GM21717 (cell line): ENCODE measurements at regions not wholly inside any gene's neighbourhood (a gene's known extent, or its start where the extent isn't known, plus 50 kb on each side); places are given as distances from the start of the nearest gene placed in this dataset.
A peak's percentile ranks its signal among the peaks of the same experiment; 100 is the strongest.

Source experiments
- ATAC-seq: cut with Tn5 transposase; IDR thresholded peaks from one replicate; pipeline ENCODE4 v1.9.1; 2021; ENCODE audit warnings: mild to moderate bottlenecking, moderate library complexity; ENCODE audit not compliant: unreplicated experiment

GRCh38 chr7:20026762-20027161 is 190.4 kb downstream of the MACC1 start:
- ATAC-seq = no peak

GRCh38 chr7:20021831-20022230 is 195.4 kb downstream of the MACC1 start:
- ATAC-seq = peak; percentile 68

- no peak for ATAC-seq
Measured at GRCh38 chr7:20021066-20021465, 196.1 kb downstream of the MACC1 start.

- peak; percentile 86 for ATAC-seq
Measured at GRCh38 chr7:20019757-20020432, 197.3 kb downstream of the MACC1 start.

GRCh38 chr7:20016669-20017068 is 200.5 kb downstream of the MACC1 start:
- ATAC-seq = no peak

- no peak for ATAC-seq
Measured at GRCh38 chr7:20013536-20013935, 203.6 kb downstream of the MACC1 start.

- ATAC-seq = no peak
Measured at GRCh38 chr7:20012100-20012499, 205.1 kb downstream of the MACC1 start.

GRCh38 chr7:20010877-20011276 is 206.3 kb downstream of the MACC1 start:
- no peak for ATAC-seq

- ATAC-seq = no peak
Measured at GRCh38 chr7:20007510-20007909, 209.7 kb downstream of the MACC1 start.

- ATAC-seq = no peak
Measured at GRCh38 chr7:20005081-20005480, 212.1 kb downstream of the MACC1 start.

GRCh38 chr7:19999681-20000080 is 217.5 kb downstream of the MACC1 start:
- no peak for ATAC-seq

GRCh38 chr7:19991936-19992335 is 218.5 kb upstream of the TMEM196 start:
- ATAC-seq = no peak

GRCh38 chr7:19989906-19990305 is 216.5 kb upstream of the TMEM196 start:
- ATAC-seq = no peak

- no peak for ATAC-seq
Measured at GRCh38 chr7:19988860-19989259, 215.4 kb upstream of the TMEM196 start.

- ATAC-seq = no peak
Measured at GRCh38 chr7:19984231-19984632, 210.8 kb upstream of the TMEM196 start.

- ATAC-seq = no peak
Measured at GRCh38 chr7:19982841-19983835, 209.7 kb upstream of the TMEM196 start.

GRCh38 chr7:19973581-19973980 is 200.2 kb upstream of the TMEM196 start:
- no peak for ATAC-seq

GRCh38 chr7:19972876-19973275 is 199.5 kb upstream of the TMEM196 start:
- no peak for ATAC-seq

- ATAC-seq = no peak
Measured at GRCh38 chr7:19971956-19972355, 198.5 kb upstream of the TMEM196 start.

GRCh38 chr7:19970514-19970913 is 197.1 kb upstream of the TMEM196 start:
- no peak for ATAC-seq

GRCh38 chr7:19969859-19970493 is 196.6 kb upstream of the TMEM196 start:
- ATAC-seq = no peak

GRCh38 chr7:19964246-19964645 is 190.8 kb upstream of the TMEM196 start:
- no peak for ATAC-seq
